ENCODE measurements at regions not wholly inside any gene's neighbourhood (a gene's known extent, or its start where the extent isn't known, plus 50 kb on each side); places are given as distances from the start of the nearest gene placed in this dataset.
"Not testable (repeated sequence)": the region's sequence is repeated elsewhere in the genome, so short reads cannot be mapped to it uniquely, and the experiment has no call there.

- FAIRE-seq, result no peak
- TF ChIP-seq, protein P1, sequence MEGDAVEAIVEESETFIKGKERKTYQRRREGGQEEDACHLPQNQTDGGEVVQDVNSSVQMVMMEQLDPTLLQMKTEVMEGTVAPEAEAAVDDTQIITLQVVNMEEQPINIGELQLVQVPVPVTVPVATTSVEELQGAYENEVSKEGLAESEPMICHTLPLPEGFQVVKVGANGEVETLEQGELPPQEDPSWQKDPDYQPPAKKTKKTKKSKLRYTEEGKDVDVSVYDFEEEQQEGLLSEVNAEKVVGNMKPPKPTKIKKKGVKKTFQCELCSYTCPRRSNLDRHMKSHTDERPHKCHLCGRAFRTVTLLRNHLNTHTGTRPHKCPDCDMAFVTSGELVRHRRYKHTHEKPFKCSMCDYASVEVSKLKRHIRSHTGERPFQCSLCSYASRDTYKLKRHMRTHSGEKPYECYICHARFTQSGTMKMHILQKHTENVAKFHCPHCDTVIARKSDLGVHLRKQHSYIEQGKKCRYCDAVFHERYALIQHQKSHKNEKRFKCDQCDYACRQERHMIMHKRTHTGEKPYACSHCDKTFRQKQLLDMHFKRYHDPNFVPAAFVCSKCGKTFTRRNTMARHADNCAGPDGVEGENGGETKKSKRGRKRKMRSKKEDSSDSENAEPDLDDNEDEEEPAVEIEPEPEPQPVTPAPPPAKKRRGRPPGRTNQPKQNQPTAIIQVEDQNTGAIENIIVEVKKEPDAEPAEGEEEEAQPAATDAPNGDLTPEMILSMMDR (IDR thresholded peaks at IDR 0.05; ENCODE audit: insufficient read depth, missing control alignments), result no peak
- DNase-seq (ENCODE audit: insufficient read length, low spot score), result no peak
These were observed 115.3 kb upstream of the ECI2 start for GRCh38 chr6:4250645-4251044.

DNA sequence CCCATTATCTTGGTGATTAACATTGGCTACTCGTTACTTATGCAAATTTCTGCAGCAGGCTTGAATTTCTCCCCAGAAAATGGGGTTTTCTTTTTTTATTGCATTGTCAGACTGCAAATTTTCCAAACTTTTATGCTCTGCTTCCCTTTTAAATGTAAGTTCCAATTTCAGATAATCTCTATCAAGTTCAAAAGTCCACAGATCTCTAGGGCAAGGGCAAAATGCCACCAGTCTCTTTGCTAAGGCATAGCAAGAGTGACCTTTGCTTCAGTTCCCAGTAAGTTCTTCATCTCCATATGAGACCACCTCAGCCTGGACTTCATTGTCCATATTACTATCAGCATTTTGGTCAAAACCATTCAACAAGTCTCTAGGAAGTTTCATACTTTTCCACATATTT is 108.5 kb upstream of the ECI2 start:
- DNase-seq (ENCODE audit: insufficient read length, low spot score); FAIRE-seq: not testable (repeated sequence)

- no peak for FAIRE-seq
- DNase-seq (ENCODE audit: insufficient read length, low spot score), result no peak
- TF ChIP-seq, protein P1 (IDR thresholded peaks at IDR 0.05; ENCODE audit: insufficient read depth, missing control alignments), result no peak
These were observed 107.9 kb upstream of the ECI2 start for GRCh38 chr6:4243237-4243636.

DNA sequence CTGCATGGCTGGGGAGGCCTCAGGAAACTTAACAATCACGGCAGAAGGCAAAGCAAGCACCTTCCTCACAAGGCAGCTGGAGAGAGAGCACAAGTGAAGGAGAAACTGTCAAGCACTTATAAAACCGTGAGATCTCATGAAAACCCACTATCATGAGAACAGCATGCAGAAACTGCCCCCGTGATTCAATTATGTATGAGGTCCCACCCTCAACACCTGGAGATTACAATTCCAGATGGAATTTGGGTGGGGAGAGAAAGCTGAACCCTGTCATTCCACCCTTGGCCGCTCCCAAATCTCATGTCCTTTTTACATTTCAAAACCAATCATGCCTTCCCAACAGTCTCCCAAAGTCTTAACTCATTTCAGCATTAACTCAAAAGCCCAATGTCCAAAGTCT is 107.2 kb upstream of the ECI2 start:
- FAIRE-seq (no peak), DNase-seq (ENCODE audit: insufficient read length, low spot score) (no peak)
- TF ChIP-seq, protein P1 (IDR thresholded peaks at IDR 0.05; ENCODE audit: insufficient read depth, missing control alignments), result no peak

- DNase-seq (ENCODE audit: insufficient read length, low spot score) (no peak), FAIRE-seq (no peak)
- TF ChIP-seq, protein P1 (IDR thresholded peaks at IDR 0.05; ENCODE audit: insufficient read depth, missing control alignments), result no peak
These were observed 104.8 kb upstream of the ECI2 start for GRCh38 chr6:4240148-4240547.

DNA sequence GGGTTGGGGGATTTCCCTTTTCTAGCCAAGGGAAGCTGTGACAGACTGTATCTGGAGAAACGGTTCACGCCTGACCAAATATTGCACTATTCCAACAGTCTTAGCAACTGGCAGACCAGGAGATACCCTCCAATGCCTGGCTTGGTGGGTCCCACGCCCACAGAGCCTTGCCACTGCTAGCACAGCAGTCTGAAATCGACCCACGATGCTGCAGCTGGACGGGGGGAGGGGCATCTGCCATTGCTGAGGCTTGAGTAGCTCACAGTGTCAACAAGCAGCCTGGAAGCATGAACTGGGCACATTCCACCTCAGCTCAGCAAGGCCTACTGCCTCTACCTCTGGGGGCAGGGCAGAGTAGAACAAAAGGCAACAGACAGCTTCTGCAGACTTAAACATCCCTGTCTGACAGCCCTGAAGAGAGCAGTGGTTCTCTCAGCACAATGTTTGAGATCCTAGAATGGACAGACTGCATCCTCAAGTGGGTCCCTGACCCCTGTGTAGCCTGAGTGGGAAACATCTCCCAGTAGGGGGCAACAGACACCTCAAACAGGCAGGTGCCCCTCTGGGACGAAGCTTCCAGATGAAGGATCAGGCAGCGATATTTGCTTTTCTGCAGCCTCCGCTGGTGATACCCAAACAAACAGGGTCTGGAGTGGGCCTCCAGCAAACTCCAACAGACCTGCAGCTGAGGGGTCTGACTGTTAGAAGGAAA is 89.9 kb upstream of the ECI2 start:
- FAIRE-seq (no peak), DNase-seq (ENCODE audit: insufficient read length, low spot score) (no peak)
- TF ChIP-seq, protein P1 (IDR thresholded peaks at IDR 0.05; ENCODE audit: insufficient read depth, missing control alignments), result no peak

GRCh38 chr6:4224067-4224978 is 88.9 kb upstream of the ECI2 start:
- FAIRE-seq (no peak), DNase-seq (ENCODE audit: insufficient read length, low spot score) (no peak)
- TF ChIP-seq, protein P1 (IDR thresholded peaks at IDR 0.05; ENCODE audit: insufficient read depth, missing control alignments), result no peak

Measured in D721Med (cell line).